GM18873 (cell line): ENCODE measurements at regions not wholly inside any gene's neighbourhood (a gene's known extent, or its start where the extent isn't known, plus 50 kb on each side); places are given as distances from the start of the nearest gene placed in this dataset.
"Not testable (repeated sequence)": the region's sequence is repeated elsewhere in the genome, so short reads cannot be mapped to it uniquely, and the experiment has no call there.

ENCODE experiments used
- ATAC-seq: cut with Tn5 transposase; IDR thresholded peaks from one replicate; pipeline ENCODE4 v1.9.1; 2021; ENCODE audit warnings: mild to moderate bottlenecking, moderate library complexity, moderate number of reproducible peaks; ENCODE audit not compliant: unreplicated experiment, low FRiP score

DNA sequence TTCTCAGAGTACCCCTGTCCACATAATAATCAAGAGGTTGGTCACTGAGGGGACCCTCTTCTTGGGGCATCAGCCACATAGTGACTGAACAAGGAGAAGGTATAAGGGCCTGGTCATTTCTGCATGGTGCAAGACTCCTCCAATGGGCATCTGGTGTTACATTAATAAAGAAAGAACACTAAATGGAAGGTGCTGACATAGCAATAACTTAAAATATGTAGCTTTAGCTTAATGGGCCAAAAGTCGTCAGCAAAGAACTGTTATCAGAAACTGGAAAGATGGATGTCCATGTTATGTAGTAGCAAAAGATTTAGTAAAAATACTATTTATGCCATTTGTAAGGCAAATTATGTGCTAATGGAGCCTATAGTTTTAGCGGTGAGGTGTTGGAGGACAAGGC lies 916.5 kb upstream of the SOX11 start:
- ATAC-seq, result no peak

DNA sequence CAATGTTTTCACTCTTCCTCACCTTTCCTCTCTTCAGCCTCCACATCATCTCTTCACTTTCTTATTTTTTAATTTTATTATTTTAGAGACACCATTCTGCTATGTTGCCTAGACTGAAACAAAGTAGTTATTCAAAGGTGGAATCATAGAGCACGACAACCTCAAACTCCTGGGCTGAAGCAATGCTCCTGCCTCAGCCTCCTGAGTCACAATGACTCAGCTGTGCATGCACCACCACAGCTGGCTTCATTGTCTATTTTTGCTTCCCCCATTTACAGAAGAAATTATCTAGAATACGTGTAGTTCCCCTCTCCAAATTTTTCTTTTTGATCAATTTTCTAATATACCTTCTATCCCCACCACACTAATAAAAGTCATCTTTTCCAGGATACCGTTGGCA lies 911.5 kb upstream of the SOX11 start:
- ATAC-seq, result no peak

DNA sequence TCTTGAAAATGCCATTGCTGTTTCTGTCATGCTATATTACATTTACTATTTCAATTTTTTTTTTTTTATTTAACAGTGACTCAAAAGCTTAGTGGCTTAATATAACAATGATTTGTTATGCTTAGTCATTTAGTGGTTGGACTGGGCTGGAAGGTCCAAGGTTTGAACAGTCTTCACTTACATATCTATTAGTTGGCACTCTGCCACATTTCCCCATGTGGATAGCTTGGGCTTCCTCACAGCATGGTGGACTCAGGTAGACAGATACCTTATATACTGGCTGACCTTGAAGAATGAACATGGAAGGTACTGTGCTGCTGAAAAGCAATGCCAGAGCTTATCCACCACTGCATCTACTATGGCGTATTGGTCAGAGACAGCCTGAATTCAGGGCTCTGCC lies 909.5 kb upstream of the SOX11 start:
- no peak for ATAC-seq

DNA sequence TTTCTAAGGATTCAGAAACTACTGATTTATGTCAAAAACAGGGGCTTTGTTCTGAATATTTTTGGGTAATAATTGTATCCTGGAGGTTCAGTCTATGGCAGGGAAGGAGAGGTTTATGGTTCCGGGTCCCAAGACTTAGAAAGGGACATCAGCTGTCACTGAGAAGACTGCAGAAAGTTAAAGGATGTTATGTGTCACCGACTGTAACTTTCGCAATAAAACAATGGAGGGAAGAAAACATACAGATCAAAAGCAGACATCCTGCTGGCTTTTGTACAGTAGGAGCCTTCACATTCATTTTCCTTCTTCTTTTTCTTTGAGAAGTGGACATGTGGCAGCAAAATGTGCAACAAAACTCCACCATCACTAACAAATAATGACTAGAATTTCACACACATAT lies 900.7 kb upstream of the SOX11 start:
- ATAC-seq, result no peak

DNA sequence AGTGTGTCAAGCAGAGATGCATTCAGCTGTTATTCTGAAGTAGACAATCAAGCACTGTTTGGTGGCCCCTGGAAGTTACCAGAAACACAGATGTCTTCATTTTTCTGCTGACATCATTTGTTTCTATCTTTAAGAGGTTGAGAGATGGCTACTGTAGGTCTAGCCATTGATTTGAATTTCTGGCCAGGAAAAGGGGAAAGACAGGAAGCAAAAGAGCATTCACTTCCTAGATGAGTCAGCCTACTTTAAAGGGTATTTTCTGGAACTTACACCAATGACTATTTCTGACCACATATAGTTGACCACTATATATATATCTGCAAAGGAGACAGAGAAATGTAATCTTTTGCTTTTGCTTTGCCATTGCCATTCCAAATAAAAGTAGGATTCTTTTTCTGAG lies 900.1 kb upstream of the SOX11 start:
- ATAC-seq, result no peak

GRCh38 chr2:4803396-4803795 lies 888.8 kb upstream of the SOX11 start:
- no peak for ATAC-seq

- ATAC-seq, result not testable (repeated sequence)
Measured at GRCh38 chr2:4814137-4814536, 878.0 kb upstream of the SOX11 start.

GRCh38 chr2:4827836-4828235 lies 864.3 kb upstream of the SOX11 start:
- no peak for ATAC-seq

- ATAC-seq, result no peak
Measured at GRCh38 chr2:4828682-4829374, 863.4 kb upstream of the SOX11 start.

DNA sequence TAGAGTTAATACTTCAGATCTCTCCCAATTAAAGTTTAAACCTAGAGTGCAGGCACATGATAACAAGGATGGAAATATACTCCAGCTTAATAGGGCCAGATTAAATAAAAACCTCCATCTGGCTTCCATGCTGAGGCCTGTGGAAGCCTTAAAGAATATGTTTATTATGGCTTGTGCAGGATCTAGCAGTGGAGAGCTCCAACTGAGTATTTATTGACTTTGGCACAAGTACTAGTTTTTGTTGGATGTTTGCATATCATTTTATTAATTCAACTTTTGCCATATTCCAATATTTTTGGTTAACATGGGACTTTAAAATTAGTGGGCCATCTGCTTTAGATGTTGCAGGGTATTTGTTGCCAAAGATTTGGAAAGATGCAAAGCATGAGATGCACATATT lies 860.4 kb upstream of the SOX11 start:
- ATAC-seq, result no peak

- no peak for ATAC-seq
Measured at GRCh38 chr2:4832642-4833041, 859.5 kb upstream of the SOX11 start.

DNA sequence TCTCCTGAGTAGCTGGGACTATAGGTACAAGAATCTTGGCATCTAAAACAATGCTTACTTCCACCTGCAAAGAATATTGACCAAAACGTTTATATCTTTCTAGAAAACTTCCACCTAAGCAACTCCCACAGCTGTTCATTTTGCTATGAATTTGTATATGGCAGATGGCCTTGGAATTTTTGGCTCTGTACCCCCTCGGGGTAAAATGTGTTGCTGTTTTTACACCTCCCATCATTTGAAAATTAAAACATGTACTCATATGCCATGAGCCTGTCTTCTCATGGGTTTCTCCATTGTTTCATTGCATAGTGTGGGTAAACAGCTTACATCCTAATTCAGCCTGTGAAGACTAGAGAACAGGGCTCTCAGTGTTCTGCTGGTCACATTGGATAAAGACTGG lies 853.6 kb upstream of the SOX11 start:
- ATAC-seq, result no peak

DNA sequence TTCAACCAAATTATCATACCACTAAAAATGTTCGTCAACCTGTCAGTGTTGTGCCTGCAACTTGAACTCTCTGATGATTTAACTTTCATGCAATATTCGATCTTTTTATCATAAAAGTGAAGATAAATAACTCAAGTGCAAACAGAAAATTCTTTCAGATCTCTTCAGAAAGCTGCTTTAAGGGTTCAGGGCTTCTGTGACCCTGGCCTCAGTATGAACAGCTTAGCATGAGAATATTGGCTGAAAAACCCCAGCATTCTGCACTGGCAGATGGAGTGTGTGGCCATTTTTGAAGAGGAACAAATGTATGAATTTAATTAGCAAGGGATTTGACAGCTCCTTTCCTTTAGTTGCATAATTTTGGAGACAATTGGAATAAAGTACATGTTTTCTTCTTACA lies 851.4 kb upstream of the SOX11 start:
- ATAC-seq, result no peak

DNA sequence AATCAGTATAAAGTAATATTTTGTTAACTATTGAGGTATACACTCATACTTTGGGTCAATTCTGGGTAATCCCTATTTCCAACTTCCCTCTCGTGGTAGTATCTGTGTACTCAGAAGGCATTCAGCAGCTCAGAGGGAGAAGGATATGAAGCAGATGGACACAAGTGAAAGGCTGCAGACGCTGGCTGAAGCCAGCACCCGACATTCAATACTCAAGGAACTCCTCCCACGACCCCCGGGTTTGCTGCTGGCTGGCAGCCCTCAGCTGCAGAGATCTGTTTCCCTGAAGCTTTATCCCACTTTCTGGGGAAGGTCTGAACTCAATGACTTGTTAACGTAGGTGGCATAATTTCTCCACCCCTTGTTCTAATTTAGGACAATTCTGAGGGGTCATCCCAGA lies 847.3 kb upstream of the SOX11 start:
- ATAC-seq, result no peak

DNA sequence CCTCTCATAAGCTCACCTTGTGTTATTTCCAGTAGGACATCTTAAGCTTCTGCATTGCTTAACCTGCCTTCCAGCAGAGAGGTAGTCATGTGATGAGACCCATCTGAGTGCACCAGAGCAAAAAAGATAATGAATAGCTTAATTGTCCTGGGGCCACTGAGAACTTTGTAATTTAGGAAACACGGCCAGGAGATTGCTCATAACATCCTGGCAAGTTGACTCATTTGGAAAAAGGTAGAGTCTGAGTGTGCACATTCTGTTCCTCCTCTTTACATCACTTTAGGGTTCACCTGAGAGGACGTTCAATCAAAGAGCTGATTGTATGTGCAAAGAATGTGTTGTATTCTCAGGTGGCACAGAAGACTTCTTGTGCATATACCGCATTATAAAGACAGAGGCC lies 830.2 kb upstream of the SOX11 start:
- no peak for ATAC-seq

GRCh38 chr2:4866198-4866597 lies 826.0 kb upstream of the SOX11 start:
- no peak for ATAC-seq

GRCh38 chr2:4868466-4868865 lies 823.7 kb upstream of the SOX11 start:
- no peak for ATAC-seq

DNA sequence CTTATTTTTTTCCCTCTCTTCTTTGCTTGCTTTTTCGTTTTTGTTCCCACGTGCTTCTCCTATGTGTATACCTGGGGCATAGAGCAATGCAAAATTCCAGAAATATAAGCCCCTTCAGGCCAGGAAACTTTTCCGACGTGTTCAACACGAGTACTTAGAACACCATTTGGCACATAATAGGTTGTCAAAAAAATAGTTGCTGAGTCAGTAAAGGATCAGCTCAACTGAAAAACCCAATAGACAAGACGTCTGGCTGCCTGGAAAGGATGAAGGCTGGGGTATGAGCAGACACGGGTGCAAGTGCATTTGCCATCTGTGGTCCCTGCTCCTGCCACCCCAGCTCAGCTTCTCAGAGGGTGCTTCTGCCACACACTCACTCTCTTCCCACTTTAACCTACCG lies 823.0 kb upstream of the SOX11 start:
- ATAC-seq, result no peak

DNA sequence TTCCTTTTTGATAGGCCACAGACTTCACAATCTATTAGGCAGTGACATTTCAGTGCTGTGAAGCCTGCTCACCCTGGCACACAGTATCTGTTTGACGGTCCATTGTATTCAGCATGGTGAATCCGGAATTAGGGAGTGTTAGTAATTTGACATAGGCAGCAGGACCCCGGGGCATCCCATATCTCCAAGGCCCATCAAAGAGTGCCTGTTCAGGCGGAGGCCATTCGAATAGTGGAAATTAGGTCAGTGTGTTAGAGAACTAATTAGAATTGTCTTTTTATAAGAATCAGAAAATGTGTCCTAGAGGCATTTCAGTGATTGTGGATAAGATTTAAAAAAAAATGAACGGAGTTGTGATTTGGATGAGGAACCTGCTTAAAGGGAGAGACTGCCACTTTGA lies 818.8 kb upstream of the SOX11 start:
- no peak for ATAC-seq

GRCh38 chr2:4873876-4874593 lies 818.1 kb upstream of the SOX11 start:
- no peak for ATAC-seq

DNA sequence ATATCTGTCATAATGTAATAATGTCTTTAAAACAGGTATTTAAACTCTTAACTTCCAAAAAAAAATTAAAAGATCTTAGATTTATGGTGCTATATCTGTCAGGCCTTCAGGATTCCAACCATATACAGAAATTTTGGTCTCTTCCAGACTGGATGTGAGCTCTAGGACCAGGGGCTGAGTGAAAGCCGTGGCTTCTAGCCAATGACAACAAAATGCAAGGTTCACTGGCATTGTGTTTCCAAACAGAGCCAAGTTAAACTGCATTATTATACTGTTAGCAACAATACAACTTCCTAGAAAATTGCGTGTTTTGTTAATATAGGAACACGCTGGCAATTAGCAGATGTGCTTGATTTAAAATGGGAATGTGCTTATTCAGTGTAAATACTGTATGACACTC lies 809.8 kb upstream of the SOX11 start:
- no peak for ATAC-seq

GRCh38 chr2:4882941-4883340 lies 809.2 kb upstream of the SOX11 start:
- no peak for ATAC-seq
